Type B pancreatic cell (in vitro differentiated cells): ENCODE measurements at regions not wholly inside any gene's neighbourhood (a gene's known extent, or its start where the extent isn't known, plus 50 kb on each side); places are given as distances from the start of the nearest gene placed in this dataset.

Source experiments
- DNase-seq: peaks from one replicate; pipeline ENCODE4 v3.0.0; 2021; ENCODE audit warnings: mixed read lengths; ENCODE audit not compliant: unreplicated experiment; ENCODE audit errors: extremely low spot score
- H3K27ac Mint-ChIP-seq: 2 replicates; pipeline ENCODE4 v1.8.0; 2021; ENCODE audit warnings: mild to moderate bottlenecking, mixed read lengths
- H3K27me3 Mint-ChIP-seq: 2 replicates; pipeline ENCODE4 v1.8.0; 2021; ENCODE audit warnings: mixed read lengths
- H3K36me3 Mint-ChIP-seq: 2 replicates; pipeline ENCODE4 v1.8.0; 2021; ENCODE audit warnings: mixed read lengths
- H3K4me1 Mint-ChIP-seq: one replicate; pipeline ENCODE4 v1.8.0; 2021; ENCODE audit warnings: mixed read lengths; ENCODE audit not compliant: unreplicated experiment
- H3K4me3 Mint-ChIP-seq: 2 replicates; pipeline ENCODE4 v1.8.0; 2021; ENCODE audit warnings: mild to moderate bottlenecking, mixed read lengths
- H3K9me3 Mint-ChIP-seq: 2 replicates; pipeline ENCODE4 v1.8.0; 2021; ENCODE audit warnings: mixed read lengths
- CTCF ChIP-seq: fragments of 200-600 bp; sonication (generic); conservative IDR thresholded peaks from 2 replicates; pipeline ENCODE4 v1.5.0; 2021; ENCODE audit warnings: antibody characterized with exemption, mild to moderate bottlenecking

- Mint-ChIP-seq H3K27ac (no peak overlapping the region), H3K9me3 (peaks cover 16% of the 10 kb centered on the region), H3K27me3 (no peaks in the 10 kb centered on the region), H3K4me3 (no peak overlapping the region), H3K4me1 (peaks cover 12% of the 10 kb centered on the region), H3K36me3 (peaks cover 5% of the 10 kb centered on the region)
- no peak for DNase-seq
- no peak for TF ChIP-seq CTCF
Measured at GRCh38 chr2:236646441-236646840, 76.8 kb downstream of the ACKR3 start.

GRCh38 chr2:236646871-236647270, 77.2 kb downstream of the ACKR3 start:
- peaks cover 16% of the 10 kb centered on the region for H3K9me3 Mint-ChIP-seq
- no peaks in the 10 kb centered on the region for H3K27me3 Mint-ChIP-seq
- no peak for DNase-seq
- no peak overlapping the region for H3K4me3 Mint-ChIP-seq
- H3K36me3 Mint-ChIP-seq, result peaks cover 5% of the 10 kb centered on the region
- H3K27ac Mint-ChIP-seq, result no peak overlapping the region
- TF ChIP-seq CTCF, result no peak
- peaks cover 12% of the 10 kb centered on the region for H3K4me1 Mint-ChIP-seq

- Mint-ChIP-seq H3K27ac (no peak overlapping the region), H3K9me3 (peaks cover 11% of the 10 kb centered on the region), H3K4me3 (no peak overlapping the region), H3K4me1 (peaks cover 7% of the 10 kb centered on the region), H3K36me3 (peaks cover 5% of the 10 kb centered on the region), H3K27me3 (no peaks in the 10 kb centered on the region)
- no peak for TF ChIP-seq CTCF
- no peak for DNase-seq
Measured at GRCh38 chr2:236647621-236648020, 78.0 kb downstream of the ACKR3 start.

- DNase-seq, result no peak
- no peak overlapping the region for H3K4me3 Mint-ChIP-seq
- no peaks in the 10 kb centered on the region for H3K36me3 Mint-ChIP-seq
- H3K4me1 Mint-ChIP-seq, result peaks cover 10% of the 10 kb centered on the region
- no peak for TF ChIP-seq CTCF
- peaks cover 10% of the 10 kb centered on the region for H3K9me3 Mint-ChIP-seq
- H3K27ac Mint-ChIP-seq, result no peak overlapping the region
- peaks cover 5% of the 10 kb centered on the region for H3K27me3 Mint-ChIP-seq
Measured at GRCh38 chr2:236653863-236654262, 84.2 kb downstream of the ACKR3 start.

GRCh38 chr2:236654496-236654895, 84.9 kb downstream of the ACKR3 start:
- Mint-ChIP-seq H3K27ac (no peak overlapping the region), H3K9me3 (peaks cover 10% of the 10 kb centered on the region), H3K4me1 (peaks cover 10% of the 10 kb centered on the region), H3K27me3 (peaks cover 5% of the 10 kb centered on the region), H3K36me3 (no peaks in the 10 kb centered on the region), H3K4me3 (no peak overlapping the region)
- no peak for DNase-seq
- TF ChIP-seq CTCF, result no peak

GRCh38 chr2:236656166-236656565, 86.5 kb downstream of the ACKR3 start:
- Mint-ChIP-seq H3K27ac (no peak overlapping the region), H3K9me3 (peaks cover 5% of the 10 kb centered on the region)
- no peak for TF ChIP-seq CTCF

More at GRCh38 chr2:236656166-236656565, 86.5 kb downstream of the ACKR3 start:
- DNase-seq, result no peak
- Mint-ChIP-seq H3K27me3 (peaks cover 5% of the 10 kb centered on the region), H3K4me3 (no peak overlapping the region), H3K4me1 (peaks cover 26% of the 10 kb centered on the region), H3K36me3 (no peaks in the 10 kb centered on the region)
